IPS-15b (cell line): ENCODE measurements at regions not wholly inside any gene's neighbourhood (a gene's known extent, or its start where the extent isn't known, plus 50 kb on each side); places are given as distances from the start of the nearest gene placed in this dataset.

ENCODE experiments used
- H3K27me3 ChIP-seq: one replicate; pipeline ENCODE4 v1.6.1; 2013; ENCODE audit warnings: low read length; ENCODE audit not compliant: control insufficient read depth, insufficient read depth
- H3K36me3 ChIP-seq: one replicate; pipeline ENCODE4 v1.6.1; 2013; ENCODE audit warnings: low read length; ENCODE audit not compliant: control insufficient read depth, insufficient read depth
- H3K4me1 ChIP-seq: one replicate; pipeline ENCODE4 v1.6.1; 2013; ENCODE audit warnings: mild to moderate bottlenecking, low read length; ENCODE audit not compliant: control insufficient read depth, insufficient read depth
- H3K4me3 ChIP-seq: one replicate; pipeline ENCODE4 v1.5.1; 2013; ENCODE audit warnings: low read depth, low read length
- H3K9ac ChIP-seq: one replicate; pipeline ENCODE4 v1.6.1; 2013; ENCODE audit warnings: low read depth, mild to moderate bottlenecking, low read length
- H3K9me3 ChIP-seq: one replicate; pipeline ENCODE4 v1.6.1; 2013; ENCODE audit warnings: mild to moderate bottlenecking, low read length; ENCODE audit not compliant: control insufficient read depth, insufficient read depth

GRCh38 chr2:104434318-104434792, 419.6 kb upstream of the POU3F3 start:
- H3K36me3 ChIP-seq, result no peaks in the 10 kb centered on the region
- peak overlapping the region; percentile 36 for H3K4me3 ChIP-seq
- H3K9me3 ChIP-seq, result no peaks in the 10 kb centered on the region
- no peak overlapping the region for H3K9ac ChIP-seq
- H3K4me1 ChIP-seq, result peaks cover 9% of the 10 kb centered on the region
- H3K27me3 ChIP-seq, result no peaks in the 10 kb centered on the region

- peaks cover 9% of the 10 kb centered on the region for H3K4me1 ChIP-seq
- no peaks in the 10 kb centered on the region for H3K36me3 ChIP-seq
- H3K9ac ChIP-seq, result no peak overlapping the region
- no peaks in the 10 kb centered on the region for H3K27me3 ChIP-seq
- no peaks in the 10 kb centered on the region for H3K9me3 ChIP-seq
- peak overlapping the region; percentile 36 for H3K4me3 ChIP-seq
Observed at GRCh38 chr2:104434966-104435365, 418.9 kb upstream of the POU3F3 start.

GRCh38 chr2:104438481-104438880, 415.4 kb upstream of the POU3F3 start:
- H3K4me1 ChIP-seq, result peaks cover 6% of the 10 kb centered on the region
- H3K9ac ChIP-seq, result no peak overlapping the region
- H3K4me3 ChIP-seq, result no peak overlapping the region
- H3K36me3 ChIP-seq, result no peaks in the 10 kb centered on the region
- H3K27me3 ChIP-seq, result no peaks in the 10 kb centered on the region
- no peaks in the 10 kb centered on the region for H3K9me3 ChIP-seq

- Histone ChIP-seq H3K27me3 (no peaks in the 10 kb centered on the region), H3K4me3 (no peak overlapping the region), H3K9ac (no peak overlapping the region), H3K36me3 (no peaks in the 10 kb centered on the region), H3K9me3 (no peaks in the 10 kb centered on the region), H3K4me1 (no peaks in the 10 kb centered on the region)
Observed at GRCh38 chr2:104443145-104443544, 410.8 kb upstream of the POU3F3 start.

GRCh38 chr2:104444392-104444791, 409.5 kb upstream of the POU3F3 start:
- Histone ChIP-seq H3K9ac (no peak overlapping the region), H3K4me1 (no peaks in the 10 kb centered on the region), H3K27me3 (no peaks in the 10 kb centered on the region), H3K36me3 (no peaks in the 10 kb centered on the region), H3K9me3 (no peaks in the 10 kb centered on the region), H3K4me3 (no peak overlapping the region)

GRCh38 chr2:104444889-104445288, 409.0 kb upstream of the POU3F3 start:
- Histone ChIP-seq H3K4me3 (no peak overlapping the region), H3K36me3 (no peaks in the 10 kb centered on the region), H3K27me3 (no peaks in the 10 kb centered on the region), H3K9me3 (no peaks in the 10 kb centered on the region), H3K9ac (no peak overlapping the region), H3K4me1 (no peaks in the 10 kb centered on the region)

- no peaks in the 10 kb centered on the region for H3K4me1 ChIP-seq
Observed at GRCh38 chr2:104447831-104448434, 406.0 kb upstream of the POU3F3 start.

GRCh38 chr2:104448661-104449440, 405.1 kb upstream of the POU3F3 start:
- Histone ChIP-seq H3K4me1 (no peaks in the 10 kb centered on the region), H3K27me3 (no peaks in the 10 kb centered on the region), H3K9me3 (no peaks in the 10 kb centered on the region), H3K9ac (no peak overlapping the region), H3K36me3 (no peaks in the 10 kb centered on the region), H3K4me3 (no peak overlapping the region)

More at GRCh38 chr2:104447831-104448434, 406.0 kb upstream of the POU3F3 start:
- Histone ChIP-seq H3K4me3 (no peak overlapping the region), H3K36me3 (no peaks in the 10 kb centered on the region), H3K9ac (no peak overlapping the region), H3K27me3 (no peaks in the 10 kb centered on the region), H3K9me3 (no peaks in the 10 kb centered on the region)

GRCh38 chr2:104452558-104452957, 401.4 kb upstream of the POU3F3 start:
- Histone ChIP-seq H3K4me3 (no peak overlapping the region), H3K4me1 (no peaks in the 10 kb centered on the region), H3K9ac (no peak overlapping the region), H3K36me3 (no peaks in the 10 kb centered on the region), H3K27me3 (no peaks in the 10 kb centered on the region), H3K9me3 (no peaks in the 10 kb centered on the region)

- Histone ChIP-seq H3K4me1 (no peaks in the 10 kb centered on the region), H3K36me3 (no peaks in the 10 kb centered on the region), H3K9me3 (no peaks in the 10 kb centered on the region), H3K9ac (no peak overlapping the region), H3K27me3 (no peaks in the 10 kb centered on the region), H3K4me3 (no peak overlapping the region)
Observed at GRCh38 chr2:104462731-104463130, 391.2 kb upstream of the POU3F3 start.

- Histone ChIP-seq H3K36me3 (no peaks in the 10 kb centered on the region), H3K27me3 (no peaks in the 10 kb centered on the region), H3K4me1 (peaks cover 16% of the 10 kb centered on the region)
Observed at GRCh38 chr2:104465981-104466380, 387.9 kb upstream of the POU3F3 start.

GRCh38 chr2:104468846-104469245, 385.1 kb upstream of the POU3F3 start:
- no peak overlapping the region for H3K9ac ChIP-seq
- H3K4me3 ChIP-seq, result no peak overlapping the region
- no peaks in the 10 kb centered on the region for H3K36me3 ChIP-seq
- no peaks in the 10 kb centered on the region for H3K27me3 ChIP-seq
- H3K9me3 ChIP-seq, result no peaks in the 10 kb centered on the region
- H3K4me1 ChIP-seq, result peaks cover 27% of the 10 kb centered on the region

More at GRCh38 chr2:104465981-104466380, 387.9 kb upstream of the POU3F3 start:
- Histone ChIP-seq H3K4me3 (no peak overlapping the region), H3K9ac (no peak overlapping the region), H3K9me3 (no peaks in the 10 kb centered on the region)
